Fibroblast of skin of right biceps (primary cell): ENCODE measurements at regions not wholly inside any gene's neighbourhood (a gene's known extent, or its start where the extent isn't known, plus 50 kb on each side); places are given as distances from the start of the nearest gene placed in this dataset.

Source experiments
- DNase-seq: peaks from one replicate; pipeline ENCODE4 v3.0.0-alpha.2; 2013

GRCh38 chr11:104325093-104325492 lies 161.1 kb upstream of the PDGFD start:
- DNase-seq, result no peak

GRCh38 chr11:104324276-104324675 lies 160.3 kb upstream of the PDGFD start:
- DNase-seq, result no peak

- DNase-seq, result no peak
These were observed 159.9 kb upstream of the PDGFD start for GRCh38 chr11:104323841-104324240.

- no peak for DNase-seq
These were observed 158.7 kb upstream of the PDGFD start for GRCh38 chr11:104322696-104323095.

GRCh38 chr11:104320956-104321355 lies 157.0 kb upstream of the PDGFD start:
- DNase-seq, result no peak

DNA sequence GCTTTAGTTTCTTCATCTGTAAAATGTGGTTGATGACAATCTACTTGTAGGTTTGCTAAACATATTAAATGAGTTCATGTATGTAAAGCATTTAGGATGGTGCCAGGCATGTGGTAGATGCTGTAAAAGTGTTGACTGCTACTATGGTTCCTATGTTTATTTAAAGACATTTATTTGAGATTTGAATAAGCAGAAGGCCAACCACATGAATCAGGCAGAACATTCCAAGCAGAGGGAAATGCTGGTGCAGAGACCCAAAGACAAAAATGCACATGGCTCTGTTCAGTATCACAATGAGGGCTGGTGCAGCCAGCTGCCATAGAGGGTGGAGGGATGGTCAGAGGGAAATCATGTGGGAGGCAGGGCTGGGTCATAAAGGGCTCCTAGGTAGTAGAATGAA lies 156.2 kb upstream of the PDGFD start:
- DNase-seq, result peak; percentile 20

- DNase-seq, result no peak
These were observed 155.4 kb upstream of the PDGFD start for GRCh38 chr11:104319396-104319795.

GRCh38 chr11:104306862-104307474 lies 143.0 kb upstream of the PDGFD start:
- no peak for DNase-seq

DNA sequence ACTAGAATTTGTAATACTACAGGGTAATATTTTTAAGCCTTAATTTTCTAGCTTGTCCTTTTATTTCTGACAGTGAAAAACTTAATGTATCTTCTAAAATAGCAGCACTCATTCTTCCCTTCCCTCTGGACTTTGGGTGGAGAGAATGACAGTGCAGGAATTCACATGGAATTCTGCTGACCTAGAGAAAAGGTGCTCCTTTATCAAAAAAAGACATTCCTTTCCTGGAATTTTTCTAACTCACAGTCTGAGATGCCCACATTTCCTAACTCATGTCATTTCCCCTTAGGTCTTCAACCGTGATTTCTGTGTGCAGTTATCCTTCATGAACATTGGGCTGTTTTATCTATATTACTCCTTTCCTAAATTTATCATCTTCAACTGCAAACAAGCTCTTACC lies 137.8 kb upstream of the PDGFD start:
- DNase-seq, result no peak

DNA sequence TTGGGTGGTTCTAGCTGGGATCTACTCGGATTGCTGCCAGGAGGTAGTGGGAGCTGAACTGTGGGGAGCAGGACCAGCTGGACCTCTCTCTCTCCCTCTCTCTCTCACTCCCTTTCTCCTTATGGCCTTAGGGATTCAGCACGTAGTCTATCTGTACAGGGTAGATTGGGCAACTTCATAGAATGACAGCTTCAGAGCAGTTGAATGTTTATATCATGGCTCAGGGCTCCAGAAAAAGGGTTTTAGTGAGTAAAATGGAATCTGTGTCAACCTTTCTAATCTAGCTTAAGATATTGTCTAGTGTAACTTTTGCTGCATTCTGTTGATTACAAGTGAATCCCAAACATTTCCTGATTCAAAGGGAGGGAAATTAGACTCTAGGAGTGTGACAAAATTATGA lies 127.7 kb upstream of the PDGFD start:
- no peak for DNase-seq

- DNase-seq, result no peak
These were observed 122.2 kb upstream of the PDGFD start for GRCh38 chr11:104286129-104286528.

DNA sequence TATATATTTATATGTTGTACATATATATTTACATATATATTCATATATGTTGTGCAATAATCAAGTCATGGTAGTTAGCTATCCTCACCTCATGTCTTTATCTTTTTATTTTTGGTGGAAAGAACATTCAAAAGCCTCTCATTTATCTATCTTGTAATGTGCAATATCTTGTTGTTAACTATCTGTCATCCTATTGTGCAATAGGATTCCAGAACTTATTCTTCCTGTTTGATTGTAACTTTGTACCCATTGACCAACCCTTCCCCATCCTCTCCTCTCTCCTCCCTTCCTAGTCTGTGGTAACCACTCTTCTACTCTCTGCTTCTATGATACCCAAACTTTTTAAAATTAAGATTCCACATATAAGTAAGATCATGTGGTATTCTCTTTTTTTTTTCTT lies 115.6 kb upstream of the PDGFD start:
- no peak for DNase-seq

- DNase-seq, result no peak
These were observed 112.0 kb upstream of the PDGFD start for GRCh38 chr11:104275992-104276391.

DNA sequence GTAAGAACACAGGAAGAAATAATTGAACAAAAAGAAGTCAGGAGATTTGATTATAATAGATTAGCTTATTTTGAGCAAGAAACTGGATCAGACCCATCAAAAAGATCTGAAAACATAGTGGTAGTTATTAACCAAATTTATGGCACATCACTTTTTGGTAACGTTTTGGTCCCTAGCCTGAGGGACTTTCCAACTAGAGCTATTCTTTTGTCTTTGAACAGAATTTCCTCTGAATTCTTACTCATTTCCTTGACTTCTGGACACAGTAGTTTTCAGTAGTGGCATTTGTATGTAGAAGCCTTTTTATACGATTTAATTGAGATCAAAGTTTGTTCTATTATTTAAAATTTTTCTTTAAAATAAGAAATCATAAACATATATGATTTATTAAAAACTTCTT lies 96.5 kb upstream of the PDGFD start:
- DNase-seq, result no peak

DNA sequence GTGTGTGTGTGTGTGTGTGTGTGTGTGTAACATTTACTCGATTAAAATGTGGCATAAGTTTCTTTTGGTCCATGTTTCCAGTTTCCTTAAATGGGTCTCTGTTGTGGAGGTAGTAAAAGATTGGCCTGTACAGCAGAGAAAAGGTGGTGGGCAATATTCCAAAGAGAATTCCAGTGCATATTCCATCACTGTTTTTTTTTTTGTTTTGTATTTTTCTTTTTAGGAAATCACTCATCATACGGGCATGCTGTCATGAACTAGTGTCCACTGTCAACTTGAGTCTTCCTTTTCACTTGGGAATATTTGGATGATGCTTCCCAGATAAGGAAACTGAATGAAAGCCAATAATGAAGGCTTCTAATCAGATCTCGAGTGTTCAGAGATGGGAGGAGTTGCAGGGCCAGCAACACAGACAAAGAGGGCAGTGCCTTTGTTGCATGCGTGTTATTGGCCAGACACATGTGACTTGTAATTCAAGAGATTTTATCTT lies 95.2 kb upstream of the PDGFD start:
- no peak for DNase-seq

GRCh38 chr11:104256525-104256924 lies 92.6 kb upstream of the PDGFD start:
- no peak for DNase-seq

DNA sequence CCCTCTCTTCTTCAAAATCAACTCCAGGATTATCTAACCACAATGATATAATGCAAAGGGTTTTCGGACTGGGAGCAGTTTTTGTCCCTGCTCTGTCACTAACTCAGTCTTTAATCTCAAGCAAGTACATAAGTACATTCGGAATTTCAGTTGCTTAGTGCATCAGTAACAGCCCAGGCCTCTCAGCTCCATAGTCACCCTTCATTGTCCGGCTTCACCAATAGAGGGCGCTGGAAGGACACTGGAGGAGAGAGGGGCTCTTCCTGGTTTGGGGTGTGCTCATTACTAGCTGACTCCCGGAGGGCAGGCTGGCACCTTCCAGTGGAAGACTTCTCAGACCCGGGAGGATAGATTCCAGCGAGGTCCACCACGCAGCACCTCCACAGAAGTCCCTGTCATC lies 90.4 kb upstream of the PDGFD start:
- peak; percentile 62 for DNase-seq

DNA sequence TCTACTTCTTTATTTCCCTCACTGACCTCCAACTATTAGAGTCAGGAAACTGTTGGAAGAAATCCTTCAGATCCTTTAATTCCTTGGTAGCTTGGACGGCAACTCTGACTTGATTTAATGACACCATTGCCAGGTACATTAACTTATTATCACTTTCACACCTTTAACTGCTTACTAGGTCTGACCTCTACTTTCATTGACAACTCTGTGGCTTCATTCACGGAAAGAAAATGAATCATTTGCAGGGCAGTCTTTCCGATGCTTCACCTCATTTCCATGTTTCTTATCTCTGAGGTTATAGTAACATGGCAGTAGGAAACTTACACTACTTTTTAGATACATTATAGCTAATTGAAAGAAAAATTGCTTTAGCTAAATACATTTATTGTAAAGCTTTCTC lies 82.6 kb upstream of the PDGFD start:
- DNase-seq, result no peak

GRCh38 chr11:104238916-104239315 lies 75.0 kb upstream of the PDGFD start:
- DNase-seq, result no peak

GRCh38 chr11:104225047-104225446 lies 61.1 kb upstream of the PDGFD start:
- DNase-seq, result no peak

DNA sequence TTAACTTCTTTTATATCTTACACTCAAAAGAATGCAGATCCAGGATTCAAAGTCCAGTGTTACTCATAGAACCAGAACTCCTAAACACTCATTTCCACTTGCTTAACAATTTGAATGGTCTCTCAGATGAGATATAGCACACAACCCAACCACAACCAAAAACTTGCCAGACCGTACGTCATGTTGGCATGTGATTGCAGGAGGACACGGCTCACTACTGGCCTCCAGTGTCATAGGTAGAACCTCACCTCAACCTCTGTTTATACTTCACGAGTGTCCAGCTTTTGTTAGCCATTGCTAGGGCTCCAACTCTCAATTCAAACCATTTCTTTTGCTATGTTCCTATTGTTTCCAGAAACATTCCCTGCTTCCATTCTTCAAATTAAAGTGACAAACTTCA lies 58.5 kb upstream of the PDGFD start:
- DNase-seq, result no peak

GRCh38 chr11:104221455-104221854 lies 57.5 kb upstream of the PDGFD start:
- DNase-seq, result no peak

DNA sequence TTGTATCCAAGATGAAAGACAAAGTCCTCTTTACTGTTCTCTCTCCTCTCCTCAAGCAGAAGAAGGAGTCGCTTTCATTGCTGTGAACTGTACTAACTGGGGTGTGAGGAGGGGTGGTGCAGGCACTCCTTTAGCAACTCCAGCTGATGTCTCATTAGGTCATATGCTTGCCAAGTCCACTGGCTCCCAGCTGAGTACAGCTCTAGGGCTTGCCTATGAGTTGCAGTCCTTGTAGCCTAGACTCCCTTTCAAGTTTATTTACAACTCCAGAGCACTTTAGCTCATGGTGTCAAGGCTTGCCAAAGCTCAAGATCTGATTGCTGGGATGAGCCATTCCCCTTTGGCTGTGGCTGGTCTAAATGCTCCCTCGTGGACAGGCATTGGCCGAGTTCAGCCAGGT lies 55.1 kb upstream of the PDGFD start:
- no peak for DNase-seq

- DNase-seq, result no peak
These were observed 50.6 kb upstream of the PDGFD start for GRCh38 chr11:104214517-104214916.
